ENCODE measurements at regions not wholly inside any gene's neighbourhood (a gene's known extent, or its start where the extent isn't known, plus 50 kb on each side); places are given as distances from the start of the nearest gene placed in this dataset.
"Not testable (repeated sequence)": the region's sequence is repeated elsewhere in the genome, so short reads cannot be mapped to it uniquely, and the experiment has no call there.

DNA sequence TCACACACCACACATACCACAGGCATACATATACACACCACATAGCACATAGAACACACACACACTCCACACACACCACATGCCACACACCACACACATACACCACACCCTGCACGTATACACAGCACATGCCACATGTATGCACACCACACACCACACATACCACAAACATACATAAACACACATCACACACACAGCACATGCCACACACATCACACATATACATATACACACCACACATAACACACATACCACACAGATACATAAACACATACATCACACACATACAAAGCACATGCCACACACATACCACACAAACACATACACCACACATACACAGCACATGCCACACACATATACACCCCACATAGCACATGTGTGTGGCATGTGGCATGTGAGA lies 171.1 kb downstream of the OR4M2 start:
- Mint-ChIP-seq H3K9me3 (peaks cover 64% of the 10 kb centered on the region), H3K27me3 (ENCODE audit: low read depth) (no peaks in the 10 kb centered on the region), H3K36me3 (peaks cover 14% of the 10 kb centered on the region), H3K4me3 (no peak overlapping the region), H3K27ac (no peak overlapping the region), H3K4me1 (no peaks in the 10 kb centered on the region)
- no peak for DNase-seq (ENCODE audit: low spot score in 2 of 2, unreplicated experiment in 2 of 2)
- TF ChIP-seq, protein P1, sequence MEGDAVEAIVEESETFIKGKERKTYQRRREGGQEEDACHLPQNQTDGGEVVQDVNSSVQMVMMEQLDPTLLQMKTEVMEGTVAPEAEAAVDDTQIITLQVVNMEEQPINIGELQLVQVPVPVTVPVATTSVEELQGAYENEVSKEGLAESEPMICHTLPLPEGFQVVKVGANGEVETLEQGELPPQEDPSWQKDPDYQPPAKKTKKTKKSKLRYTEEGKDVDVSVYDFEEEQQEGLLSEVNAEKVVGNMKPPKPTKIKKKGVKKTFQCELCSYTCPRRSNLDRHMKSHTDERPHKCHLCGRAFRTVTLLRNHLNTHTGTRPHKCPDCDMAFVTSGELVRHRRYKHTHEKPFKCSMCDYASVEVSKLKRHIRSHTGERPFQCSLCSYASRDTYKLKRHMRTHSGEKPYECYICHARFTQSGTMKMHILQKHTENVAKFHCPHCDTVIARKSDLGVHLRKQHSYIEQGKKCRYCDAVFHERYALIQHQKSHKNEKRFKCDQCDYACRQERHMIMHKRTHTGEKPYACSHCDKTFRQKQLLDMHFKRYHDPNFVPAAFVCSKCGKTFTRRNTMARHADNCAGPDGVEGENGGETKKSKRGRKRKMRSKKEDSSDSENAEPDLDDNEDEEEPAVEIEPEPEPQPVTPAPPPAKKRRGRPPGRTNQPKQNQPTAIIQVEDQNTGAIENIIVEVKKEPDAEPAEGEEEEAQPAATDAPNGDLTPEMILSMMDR (IDR thresholded peaks at IDR 0.05; ENCODE audit: unreplicated experiment) = no peak

DNA sequence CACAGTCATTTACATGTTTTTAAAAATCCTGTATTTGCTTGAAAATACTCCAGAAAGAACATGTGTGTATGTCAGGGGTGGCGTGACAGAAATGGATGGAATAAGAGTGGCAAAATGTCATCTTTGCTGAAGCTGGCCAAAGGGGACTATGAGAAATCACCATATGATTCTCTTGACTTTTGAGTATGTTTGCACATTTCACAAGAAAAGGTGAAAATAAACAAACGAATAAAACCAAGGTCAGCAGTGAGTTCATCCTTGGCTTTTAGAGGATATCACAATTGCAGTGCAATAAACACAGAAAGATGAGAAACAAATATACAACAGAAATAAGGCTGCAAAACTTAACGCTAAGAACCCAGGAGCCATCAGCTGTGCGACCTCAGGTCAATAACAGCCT lies 171.7 kb downstream of the OR4M2 start:
- peaks cover 66% of the 10 kb centered on the region for H3K9me3 Mint-ChIP-seq
- H3K36me3 Mint-ChIP-seq = peaks cover 16% of the 10 kb centered on the region
- H3K27me3 Mint-ChIP-seq (ENCODE audit: low read depth); H3K4me1 Mint-ChIP-seq; H3K27ac Mint-ChIP-seq; H3K4me3 Mint-ChIP-seq; DNase-seq (ENCODE audit: low spot score in 2 of 2, unreplicated experiment in 2 of 2): not testable (repeated sequence)

DNA sequence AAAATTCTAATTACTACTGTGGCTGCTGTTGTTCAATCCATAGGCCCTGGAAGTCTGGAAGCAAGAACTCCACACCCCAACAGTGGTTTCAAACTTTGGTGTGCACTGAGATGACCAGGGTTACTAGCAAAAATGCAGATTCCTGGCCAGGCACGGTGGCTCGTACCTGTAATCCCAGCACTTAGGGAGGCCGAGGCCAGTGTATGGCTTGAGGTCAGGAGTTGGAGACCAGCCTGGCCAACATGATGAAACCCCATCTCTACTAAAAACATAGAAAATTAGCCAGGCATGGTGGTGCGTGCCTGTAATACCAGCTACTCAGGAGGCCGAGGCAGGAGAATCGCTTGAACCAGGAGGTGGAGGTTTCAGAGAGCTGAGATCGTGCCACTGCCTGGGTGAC lies 172.2 kb downstream of the OR4M2 start:
- not testable (repeated sequence) for H3K27me3 Mint-ChIP-seq (ENCODE audit: low read depth); DNase-seq (ENCODE audit: low spot score in 2 of 2, unreplicated experiment in 2 of 2); H3K4me3 Mint-ChIP-seq; H3K4me1 Mint-ChIP-seq; H3K27ac Mint-ChIP-seq
- Mint-ChIP-seq H3K36me3 (peaks cover 16% of the 10 kb centered on the region), H3K9me3 (peaks cover 66% of the 10 kb centered on the region)

DNA sequence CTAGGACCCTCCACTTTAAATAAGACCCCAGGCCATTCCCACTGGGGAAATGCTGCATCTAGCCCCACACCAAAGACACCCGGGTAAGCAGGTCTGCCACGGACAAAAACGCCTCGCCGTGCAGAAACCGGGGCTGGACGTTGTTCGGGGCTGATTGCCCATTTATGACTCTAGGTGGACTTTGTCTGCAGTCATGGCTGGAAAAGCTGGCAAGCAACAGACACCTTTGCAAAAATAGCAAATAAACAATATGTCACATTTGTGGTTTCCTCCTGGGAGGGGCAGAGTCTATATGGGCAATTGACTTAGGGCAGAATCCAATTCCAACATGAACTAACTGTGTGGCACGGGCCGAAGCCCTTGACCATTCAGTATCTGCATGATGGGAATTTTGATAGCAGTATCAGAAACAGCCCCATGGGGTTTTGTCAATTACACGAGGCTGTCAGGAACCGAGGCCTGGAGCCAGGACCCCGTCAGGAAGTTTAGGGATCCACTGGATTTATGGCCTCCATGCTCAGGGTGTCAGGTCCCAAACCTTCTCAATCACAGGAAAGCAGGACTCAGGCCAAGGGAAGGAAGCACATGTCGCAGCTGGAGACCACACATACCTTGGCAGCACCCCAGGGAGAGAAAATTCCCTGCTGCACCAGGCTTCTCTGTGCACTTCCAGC lies 172.8 kb downstream of the OR4M2 start:
- H3K9me3 Mint-ChIP-seq = peaks cover 60% of the 10 kb centered on the region
- H3K4me3 Mint-ChIP-seq; H3K27ac Mint-ChIP-seq; H3K4me1 Mint-ChIP-seq; H3K27me3 Mint-ChIP-seq (ENCODE audit: low read depth); DNase-seq (ENCODE audit: low spot score in 2 of 2, unreplicated experiment in 2 of 2): not testable (repeated sequence)
- H3K36me3 Mint-ChIP-seq = peaks cover 13% of the 10 kb centered on the region

DNA sequence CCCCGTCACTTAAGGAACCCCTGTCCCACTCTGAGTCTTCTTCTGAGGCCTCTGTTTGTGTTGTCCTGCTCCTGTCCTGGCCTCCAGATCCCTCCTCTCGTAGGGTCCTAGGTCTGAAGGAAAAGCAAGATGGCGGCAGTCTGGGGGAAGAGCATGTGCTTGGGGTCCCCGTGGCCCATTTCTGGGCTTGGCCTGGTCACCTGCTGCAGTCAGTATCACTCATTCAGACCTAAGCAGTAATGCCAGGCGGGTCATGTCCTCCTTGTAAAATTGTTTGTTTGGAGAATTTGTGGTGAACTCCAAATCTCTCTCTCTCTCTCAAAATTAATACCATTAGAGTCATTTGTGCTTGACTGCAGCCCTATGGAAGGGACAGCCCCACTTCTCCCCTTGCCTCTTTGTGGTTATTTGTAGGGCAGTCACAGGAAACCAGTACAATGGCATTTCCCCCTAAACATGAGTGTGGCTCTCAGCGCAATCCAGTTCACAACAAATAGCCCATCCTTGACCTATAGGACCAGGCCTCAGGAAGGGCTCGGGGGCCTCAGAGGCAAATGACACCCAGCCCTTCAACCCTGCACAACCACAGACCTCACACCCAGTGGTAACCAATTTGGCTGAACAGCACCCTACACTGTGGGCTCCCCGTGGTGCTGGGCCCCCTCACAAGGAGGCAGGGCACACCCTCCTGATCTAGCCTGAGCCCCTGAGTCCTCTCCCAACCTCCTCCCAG lies 173.5 kb downstream of the OR4M2 start:
- Mint-ChIP-seq H3K36me3 (peaks cover 10% of the 10 kb centered on the region), H3K27ac (no peak overlapping the region), H3K4me1 (no peaks in the 10 kb centered on the region), H3K27me3 (ENCODE audit: low read depth) (no peaks in the 10 kb centered on the region), H3K4me3 (no peak overlapping the region), H3K9me3 (peaks cover 53% of the 10 kb centered on the region)
- no peak for DNase-seq (ENCODE audit: low spot score in 2 of 2, unreplicated experiment in 2 of 2)
- TF ChIP-seq, protein P1 (IDR thresholded peaks at IDR 0.05; ENCODE audit: unreplicated experiment) = no peak

DNA sequence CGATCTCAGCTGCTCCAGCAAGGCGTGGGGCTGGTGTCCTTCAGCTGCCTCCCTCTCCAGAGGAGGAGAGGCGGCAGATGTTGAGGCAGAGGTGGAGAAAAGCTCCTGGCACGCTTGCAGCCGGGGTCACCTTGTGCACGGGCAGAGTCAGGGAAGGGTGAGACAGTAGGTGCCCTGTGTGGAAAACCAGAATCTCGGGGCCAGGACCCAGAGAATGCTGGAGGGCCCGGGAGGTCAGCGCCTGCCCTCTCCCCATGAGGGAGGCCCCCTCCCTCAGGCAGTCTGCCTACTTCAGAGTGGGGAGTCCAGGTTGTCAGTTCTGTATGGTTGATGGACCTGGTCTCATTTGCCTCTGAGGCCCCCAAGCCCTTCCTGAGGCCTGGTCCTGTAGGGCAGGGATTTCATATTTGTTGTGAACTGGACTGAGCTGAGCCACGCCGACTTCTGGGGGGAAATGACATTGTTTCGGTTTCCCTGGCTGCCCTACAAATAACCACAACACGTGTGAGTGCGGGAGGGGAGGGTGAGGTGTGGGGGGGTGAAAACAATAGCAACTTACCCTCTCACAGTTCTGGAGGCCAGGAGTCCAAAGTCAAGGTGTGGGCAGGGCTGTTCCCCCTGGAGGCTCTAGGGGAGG lies 174.2 kb downstream of the OR4M2 start:
- H3K4me1 Mint-ChIP-seq; H3K27ac Mint-ChIP-seq; H3K4me3 Mint-ChIP-seq; H3K27me3 Mint-ChIP-seq (ENCODE audit: low read depth); DNase-seq (ENCODE audit: low spot score in 2 of 2, unreplicated experiment in 2 of 2): not testable (repeated sequence)
- Mint-ChIP-seq H3K9me3 (peaks cover 55% of the 10 kb centered on the region), H3K36me3 (peaks cover 10% of the 10 kb centered on the region)

DNA sequence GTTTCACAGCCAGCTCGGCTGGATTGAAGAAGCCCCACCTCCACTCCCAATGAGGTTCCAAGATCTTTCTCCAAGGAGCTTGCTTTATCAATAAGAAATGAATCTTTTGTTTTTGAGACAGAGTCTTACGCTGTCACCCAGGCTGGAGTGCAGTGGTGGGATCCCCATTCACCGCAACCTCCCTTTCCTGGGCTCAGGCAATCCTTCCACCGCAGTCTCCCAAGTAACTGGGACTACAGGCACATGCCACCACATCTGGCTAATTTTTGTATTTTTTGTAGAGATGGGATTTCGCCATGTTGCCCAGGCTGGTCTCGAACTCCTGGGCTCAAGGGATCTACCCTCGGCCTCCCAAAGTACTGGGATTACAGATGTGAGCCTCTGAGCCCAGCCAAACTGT lies 175.3 kb downstream of the OR4M2 start:
- not testable (repeated sequence) for H3K4me1 Mint-ChIP-seq; H3K27ac Mint-ChIP-seq; H3K4me3 Mint-ChIP-seq; H3K27me3 Mint-ChIP-seq (ENCODE audit: low read depth); DNase-seq (ENCODE audit: low spot score in 2 of 2, unreplicated experiment in 2 of 2)
- peaks cover 16% of the 10 kb centered on the region for H3K36me3 Mint-ChIP-seq
- H3K9me3 Mint-ChIP-seq = peaks cover 62% of the 10 kb centered on the region

DNA sequence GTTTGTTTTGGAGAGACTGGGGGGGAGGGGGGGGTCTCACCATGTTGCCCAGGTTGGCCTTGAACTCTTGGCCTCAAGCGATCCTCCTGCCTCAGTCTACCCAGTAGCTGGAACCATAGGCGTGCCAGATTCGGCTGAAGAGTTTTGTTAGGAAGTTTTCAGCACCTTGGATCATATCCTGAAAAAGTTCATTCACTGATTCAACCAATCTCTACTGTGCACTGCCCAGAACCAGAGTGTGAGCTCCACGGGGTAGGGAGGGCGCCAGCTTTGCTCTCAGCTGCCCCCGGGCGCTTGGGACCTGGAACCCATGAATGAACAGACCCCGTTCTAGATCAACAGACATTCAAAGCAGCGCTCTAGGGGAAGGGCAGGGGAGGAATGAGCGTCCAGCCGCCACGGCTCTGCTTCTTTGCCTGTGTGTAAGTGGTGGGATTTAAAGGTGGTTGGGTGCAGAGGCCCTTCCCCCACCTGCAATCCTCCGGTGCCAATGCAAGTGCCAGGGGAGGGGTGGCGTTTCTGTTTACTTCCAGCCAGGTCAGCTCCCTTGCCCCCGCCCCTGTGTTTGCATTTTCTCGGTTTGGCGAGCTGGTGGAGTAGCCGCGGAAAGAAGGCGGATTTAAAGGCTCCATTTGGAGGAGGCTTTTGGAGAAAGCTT lies 176.2 kb downstream of the OR4M2 start:
- H3K27ac Mint-ChIP-seq; H3K27me3 Mint-ChIP-seq (ENCODE audit: low read depth); H3K4me1 Mint-ChIP-seq; DNase-seq (ENCODE audit: low spot score in 2 of 2, unreplicated experiment in 2 of 2); H3K4me3 Mint-ChIP-seq: not testable (repeated sequence)
- Mint-ChIP-seq H3K36me3 (peaks cover 14% of the 10 kb centered on the region), H3K9me3 (peaks cover 64% of the 10 kb centered on the region)
